Endothelial cell of umbilical vein (primary cell): ENCODE measurements at regions not wholly inside any gene's neighbourhood (a gene's known extent, or its start where the extent isn't known, plus 50 kb on each side); places are given as distances from the start of the nearest gene placed in this dataset.

ENCODE experiments used
- BruUV-seq: library from RNA; stranded (reverse); fragments of 400-500 nt; replicated peaks from 2 replicates; lab custom pipeline; 2021; lab: Mats Ljungman, UMichigan
- CTCF ChIA-PET: fragments of 300-600, 350-600 bp; sonication (Branson Sonifier 250); formaldehyde crosslinking; loops from one replicate; lab custom pipeline; 2021; ENCODE audit warnings: antibody characterized with exemption, inconsistent platforms; lab: Charles Lee
- POLR2A ChIA-PET: fragments of 300-600, 350-600 bp; sonication (Branson Sonifier 250); formaldehyde crosslinking; loops from one replicate; lab custom pipeline; 2021; ENCODE audit warnings: antibody characterized with exemption, inconsistent platforms; lab: Charles Lee
- DNase-seq: peaks from one replicate; pipeline ENCODE4 v3.0.0-alpha.2; 2011; ENCODE audit warnings: low read depth, low spot score
- FAIRE-seq: peaks from 2 replicates; lab custom pipeline; 2011; peaks lifted over from hg19 to GRCh38; lab: Jason Lieb, UNC
- H2AFZ ChIP-seq: 2 replicates; pipeline ENCODE4 v1.6.0; 2012; ENCODE audit warnings: low read depth, low read length, control low read depth, inconsistent platforms
- H3K27ac ChIP-seq: 2 replicates; pipeline ENCODE4 v1.5.1; 2011; ENCODE audit warnings: low read depth, mild to moderate bottlenecking, control low read depth, low read length, moderate library complexity; ENCODE audit not compliant: insufficient read depth
- H3K27me3 ChIP-seq, 2 experiments: 2 replicates each; pipeline versions ENCODE4 v1.6.0 to v1.6.1; 2011; ENCODE audit warnings: low read length in 2 of 2, mixed read lengths in 1 of 2; ENCODE audit not compliant: control insufficient read depth in 2 of 2, insufficient read depth in 2 of 2
- H3K36me3 ChIP-seq, 2 experiments: 2 replicates in 1 of 2; 3 replicates in 1 of 2; pipeline ENCODE4 v1.5.1; 2011; ENCODE audit warnings: low read length in 2 of 2, mild to moderate bottlenecking in 1 of 2, moderate library complexity in 1 of 2; ENCODE audit not compliant: control insufficient read depth in 2 of 2, insufficient read depth in 2 of 2; ENCODE audit errors: extremely low read depth in 1 of 2
- H3K4me1 ChIP-seq: 3 replicates; pipeline ENCODE4 v1.5.1; 2011; ENCODE audit warnings: mild to moderate bottlenecking, low read length; ENCODE audit not compliant: control insufficient read depth, insufficient read depth; ENCODE audit errors: extremely low read depth
- H3K4me2 ChIP-seq: 2 replicates; pipeline ENCODE4 v1.6.1; 2011; ENCODE audit warnings: low read length, control low read depth, mixed read lengths; ENCODE audit not compliant: insufficient read depth
- H3K4me3 ChIP-seq, 3 experiments: fragments of 200-600 bp in 1 of 3; sonication (generic), shearing (Covaris generic) in 1 of 3; replicated peaks in 1 of 3; 2 replicates each; pipeline ENCODE4 v1.5.1; 2011 to 2016; ENCODE audit warnings: control low read depth in 3 of 3, low read length in 3 of 3, mild to moderate bottlenecking in 2 of 3, inconsistent platforms in 1 of 3, low read depth in 1 of 3, moderate library complexity in 1 of 3; ENCODE audit not compliant: insufficient read depth in 1 of 3
- H3K79me2 ChIP-seq: 2 replicates; pipeline ENCODE4 v1.6.0; 2012; ENCODE audit warnings: low read length, inconsistent platforms; ENCODE audit not compliant: control insufficient read depth, insufficient read depth
- H3K9ac ChIP-seq: replicated peaks from 2 replicates; pipeline ENCODE3; 2011; ENCODE audit warnings: low read length, control low read depth; ENCODE audit not compliant: insufficient read depth; ENCODE audit errors: extremely low read depth
- H3K9me1 ChIP-seq: replicated peaks from 3 replicates; pipeline ENCODE4 v1.6.0; 2011; ENCODE audit warnings: mild to moderate bottlenecking, low read length; ENCODE audit not compliant: control insufficient read depth, insufficient read depth; ENCODE audit errors: extremely low read depth
- H3K9me3 ChIP-seq: replicated peaks from 2 replicates; pipeline ENCODE4 v1.5.1; 2012; ENCODE audit warnings: low read length, inconsistent platforms; ENCODE audit not compliant: control insufficient read depth, insufficient read depth
- H4K20me1 ChIP-seq: replicated peaks from 2 replicates; pipeline ENCODE3; 2011; ENCODE audit warnings: mild to moderate bottlenecking, low read length; ENCODE audit not compliant: control insufficient read depth, insufficient read depth; ENCODE audit errors: extremely low read depth
- CTCF ChIP-seq, 2 donors: IDR thresholded peaks; 1 replicate in 1 of 2; 2 replicates in 1 of 2; pipeline ENCODE4 v1.5.1; 2011; ENCODE audit warnings: low read length in 2 of 2, mild to moderate bottlenecking in 2 of 2, moderate library complexity in 2 of 2, control low read depth in 1 of 2, inconsistent platforms in 1 of 2, low read depth in 1 of 2; ENCODE audit not compliant: insufficient read depth in 1 of 2; ENCODE audit errors: extremely low read depth in 1 of 2
- EZH2 ChIP-seq: IDR thresholded peaks from 2 replicates; pipeline ENCODE4 v1.6.1; 2012; ENCODE audit warnings: borderline replicate concordance, low read depth, mild to moderate bottlenecking, moderate library complexity, low read length, inconsistent platforms; ENCODE audit not compliant: severe bottlenecking
- FOS ChIP-seq: IDR thresholded peaks from 2 replicates; pipeline ENCODE4 v1.6.1; 2011; ENCODE audit warnings: mild to moderate bottlenecking, low read length, moderate library complexity, borderline replicate concordance; ENCODE audit not compliant: insufficient read depth
- GATA2 ChIP-seq: IDR thresholded peaks from 2 replicates; pipeline ENCODE4 v1.7.0; 2011; ENCODE audit warnings: low read depth, mild to moderate bottlenecking, moderate library complexity, mixed read lengths, low read length; ENCODE audit not compliant: insufficient read length, insufficient read depth
- JUN ChIP-seq: IDR thresholded peaks from 2 replicates; pipeline ENCODE4 v1.6.1; 2011; ENCODE audit warnings: borderline replicate concordance, low read depth; ENCODE audit not compliant: insufficient read length, insufficient read depth
- MYC ChIP-seq: IDR thresholded peaks from one replicate; pipeline ENCODE4 v1.6.1; 2011; ENCODE audit warnings: mild to moderate bottlenecking, low read depth, low read length
- POLR2A ChIP-seq: IDR thresholded peaks from 2 replicates; pipeline ENCODE4 v1.6.1; 2012; ENCODE audit warnings: low read depth, mild to moderate bottlenecking, control low read depth, low read length
- POLR2AphosphoS5 ChIP-seq: IDR thresholded peaks from 2 replicates; pipeline ENCODE4 v1.6.1; 2012; ENCODE audit warnings: low read depth, mild to moderate bottlenecking, control low read depth, low read length, moderate library complexity; ENCODE audit not compliant: insufficient read depth
- dilution Hi-C: fragments of 300-500 bp; cut with MboI; formaldehyde crosslinking; loops from one replicate; pipeline ENCODE4 v1.15.0; 2019; ENCODE audit warnings: low sequenced_read_pairs; ENCODE audit not compliant: extremely low pct_ligation_motif_present
- intact Hi-C: fragments of 100-400 bp; cut with micrococcal nuclease; formaldehyde crosslinking; loops from one replicate; pipeline ENCODE4 v1.10.0; 2022
- TF ChIP-seq, protein P1 (sequence below): IDR thresholded peaks from 2 replicates; pipeline ENCODE4 v1.6.1; 2011; ENCODE audit not compliant: insufficient read depth, insufficient read length

- dilution Hi-C loops, result no loop called here
- Histone ChIP-seq H3K9ac (no peak overlapping the region), H3K27me3 (no peaks in the 10 kb centered on the region), H3K4me2 (no peak overlapping the region), H3K79me2 (no peaks in the 10 kb centered on the region), H3K9me1 (no peaks in the 10 kb centered on the region), H3K36me3 (no peaks in the 10 kb centered on the region), H2AFZ (no peak overlapping the region), H3K4me1 (no peaks in the 10 kb centered on the region), H3K4me3 (no peak overlapping the region), H3K9me3 (no peaks in the 10 kb centered on the region), H4K20me1 (no peaks in the 10 kb centered on the region), H3K27ac (no peak overlapping the region)
- intact Hi-C loops, result no loop called here
- ChIA-PET CTCF (no interaction called here), POLR2A (no interaction called here)
- no TSS peak for BruUV-seq
- DNase-seq, result no peak
- TF ChIP-seq CTCF (IDR thresholded peaks at IDR 0.05; ENCODE audit: extremely low read depth in 1 of 2, insufficient read depth in 1 of 2, low read depth in 1 of 2, low read length in 2 of 2) (no peak), GATA2 (no peak), JUN (no peak), POLR2AphosphoS5 (no peak), EZH2 (no peak), FOS (no peak), POLR2A (no peak), MYC (no peak)
- TF ChIP-seq, protein P1, sequence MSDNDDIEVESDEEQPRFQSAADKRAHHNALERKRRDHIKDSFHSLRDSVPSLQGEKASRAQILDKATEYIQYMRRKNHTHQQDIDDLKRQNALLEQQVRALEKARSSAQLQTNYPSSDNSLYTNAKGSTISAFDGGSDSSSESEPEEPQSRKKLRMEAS, result no peak
- no peak for FAIRE-seq
Observed at GRCh38 chr2:217420854-217421253, 561.0 kb upstream of the TNP1 start.
